H1 (cell line): ENCODE measurements at regions not wholly inside any gene's neighbourhood (a gene's known extent, or its start where the extent isn't known, plus 50 kb on each side); places are given as distances from the start of the nearest gene placed in this dataset.

Experiments used
- CTCF ChIA-PET: fragments of 300-600 bp; sonication (Branson Sonifier 250); formaldehyde crosslinking; loops from one replicate; lab custom pipeline; 2021; ENCODE audit not compliant: partially characterized antibody; lab: Charles Lee
- POLR2A ChIA-PET: fragments of 300-600 bp; sonication (Branson Sonifier 250); formaldehyde crosslinking; loops from one replicate; lab custom pipeline; 2021; ENCODE audit warnings: inconsistent platforms; ENCODE audit not compliant: partially characterized antibody; lab: Charles Lee
- DNase-seq, 2 experiments: peaks; one replicate each; pipeline versions ENCODE4 v3.0.0 to v3.0.0-alpha.2; 2010 to 2022; ENCODE audit warnings: low spot score in 2 of 2, low read depth in 1 of 2, mixed read lengths in 1 of 2
- FAIRE-seq: peaks from 2 replicates; lab custom pipeline; 2011; peaks lifted over from hg19 to GRCh38; lab: Jason Lieb, UNC
- H2AFZ ChIP-seq: 2 replicates; pipeline ENCODE4 v1.8.1; 2012; ENCODE audit warnings: low read length, inconsistent platforms
- H2AK5ac ChIP-seq: 2 replicates; pipeline ENCODE4 v1.6.1; 2013; ENCODE audit warnings: low read depth, low read length
- H2BK120ac ChIP-seq: replicated peaks from 2 replicates; pipeline ENCODE3; 2013; ENCODE audit warnings: low read depth, low read length, inconsistent platforms
- H2BK12ac ChIP-seq: 2 replicates; pipeline ENCODE4 v1.6.1; 2013; ENCODE audit warnings: low read depth, low read length
- H2BK15ac ChIP-seq: 2 replicates; pipeline ENCODE4 v1.6.1; 2013; ENCODE audit warnings: low read length
- H2BK20ac ChIP-seq: 2 replicates; pipeline ENCODE4 v1.6.1; 2013; ENCODE audit warnings: low read length
- H2BK5ac ChIP-seq: 2 replicates; pipeline ENCODE4 v1.6.1; 2013; ENCODE audit warnings: low read depth, low read length
- H3K14ac ChIP-seq: 2 replicates; pipeline ENCODE4 v1.6.1; 2013; ENCODE audit warnings: inconsistent platforms; ENCODE audit not compliant: insufficient read length
- H3K18ac ChIP-seq: 2 replicates; pipeline ENCODE4 v1.6.1; 2013; ENCODE audit warnings: low read length; ENCODE audit errors: extremely low read depth
- H3K23ac ChIP-seq: 2 replicates; pipeline ENCODE4 v1.6.1; 2013; ENCODE audit warnings: inconsistent platforms; ENCODE audit not compliant: insufficient read length
- H3K23me2 ChIP-seq: 2 replicates; pipeline ENCODE4 v1.6.1; 2013; ENCODE audit warnings: low read depth, low read length
- H3K27ac ChIP-seq: 2 replicates; pipeline ENCODE4 v1.6.1; 2011; ENCODE audit warnings: low read depth, low read length, inconsistent platforms
- H3K27me3 ChIP-seq, 4 experiments: replicated peaks in 1 of 4; 1 replicate in 1 of 4; 2 replicates in 3 of 4; pipeline versions ENCODE4 v1.6.1 to v1.8.1; 2011 to 2013; ENCODE audit warnings: low read length in 3 of 4, mild to moderate bottlenecking in 3 of 4, inconsistent platforms in 2 of 4, mixed read lengths in 2 of 4, moderate library complexity in 1 of 4; ENCODE audit not compliant: control insufficient read depth in 3 of 4, insufficient read depth in 3 of 4; ENCODE audit errors: extremely low read depth in 1 of 4
- H3K36me3 ChIP-seq, 4 experiments: 2 replicates each; pipeline versions ENCODE4 v1.6.1 to v1.8.1; 2011 to 2013; ENCODE audit warnings: mild to moderate bottlenecking in 4 of 4, low read length in 3 of 4, moderate library complexity in 2 of 4, control low read depth in 1 of 4, inconsistent platforms in 1 of 4; ENCODE audit not compliant: insufficient read depth in 4 of 4, control insufficient read depth in 2 of 4
- H3K4ac ChIP-seq: replicated peaks from 2 replicates; pipeline ENCODE3; 2013; ENCODE audit warnings: low read length, low read depth, mixed read lengths, inconsistent platforms; ENCODE audit not compliant: insufficient read length
- H3K4me1 ChIP-seq, 4 experiments: replicated peaks in 1 of 4; 1 replicate in 1 of 4; 2 replicates in 3 of 4; pipeline versions ENCODE4 v1.6.1 to v1.8.1; 2011 to 2013; ENCODE audit warnings: low read length in 3 of 4, inconsistent platforms in 2 of 4, mixed read lengths in 1 of 4; ENCODE audit not compliant: insufficient read depth in 4 of 4, control insufficient read depth in 3 of 4
- H3K4me2 ChIP-seq, 2 experiments: 2 replicates each; pipeline versions ENCODE4 v1.6.1 to v1.8.1; 2011 to 2013; ENCODE audit warnings: low read depth in 2 of 2, low read length in 2 of 2, control low read depth in 1 of 2, inconsistent platforms in 1 of 2, mild to moderate bottlenecking in 1 of 2; ENCODE audit not compliant: insufficient read depth in 1 of 2
- H3K4me3 ChIP-seq, 4 experiments: fragments of 200-600, 300-600 bp in 1 of 4; sonication (generic), shearing (Covaris generic), sonication (Bioruptor Twin) in 1 of 4; 2 replicates each; pipeline versions ENCODE4 v1.5.1 to v1.8.1; 2011 to 2016; ENCODE audit warnings: low read length in 4 of 4, low read depth in 3 of 4, control low read depth in 2 of 4, inconsistent platforms in 2 of 4, mild to moderate bottlenecking in 2 of 4, mixed read lengths in 1 of 4, moderate library complexity in 1 of 4; ENCODE audit not compliant: insufficient read depth in 2 of 4; ENCODE audit errors: extremely low read depth in 1 of 4
- H3K56ac ChIP-seq: replicated peaks from 2 replicates; pipeline ENCODE3; 2013; ENCODE audit warnings: low read depth, mild to moderate bottlenecking, mixed read lengths, low read length, inconsistent platforms; ENCODE audit not compliant: insufficient read length
- H3K79me1 ChIP-seq: 2 replicates; pipeline ENCODE4 v1.6.1; 2013; ENCODE audit warnings: low read depth, low read length, control low read depth
- H3K79me2 ChIP-seq, 2 experiments: 2 replicates each; pipeline versions ENCODE4 v1.6.1 to v1.8.1; 2012 to 2013; ENCODE audit warnings: low read length in 2 of 2, mild to moderate bottlenecking in 2 of 2, inconsistent platforms in 1 of 2; ENCODE audit not compliant: insufficient read depth in 2 of 2, control insufficient read depth in 1 of 2
- H3K9ac ChIP-seq, 4 experiments: replicated peaks in 1 of 4; 1 replicate in 1 of 4; 2 replicates in 3 of 4; pipeline versions ENCODE4 v1.6.1 to v1.8.1; 2011 to 2013; ENCODE audit warnings: low read depth in 3 of 4, low read length in 3 of 4, control low read depth in 2 of 4, mild to moderate bottlenecking in 2 of 4, moderate library complexity in 2 of 4, inconsistent platforms in 1 of 4; ENCODE audit errors: extremely low read depth in 1 of 4
- H3K9me3 ChIP-seq, 2 experiments: 2 replicates each; pipeline versions ENCODE4 v1.6.1 to v1.8.1; 2012 to 2013; ENCODE audit warnings: mild to moderate bottlenecking in 2 of 2, moderate library complexity in 2 of 2, control low read depth in 1 of 2, inconsistent platforms in 1 of 2, low read depth in 1 of 2, low read length in 1 of 2, mixed read lengths in 1 of 2; ENCODE audit not compliant: insufficient read depth in 2 of 2
- H4K20me1 ChIP-seq, 2 experiments: replicated peaks in 1 of 2; 2 replicates each; pipeline versions ENCODE3 to v1.8.1; 2011 to 2013; ENCODE audit warnings: inconsistent platforms in 2 of 2, low read length in 2 of 2, mild to moderate bottlenecking in 1 of 2; ENCODE audit not compliant: insufficient read depth in 2 of 2, control insufficient read depth in 1 of 2
- H4K5ac ChIP-seq: 2 replicates; pipeline ENCODE4 v1.6.1; 2013; ENCODE audit warnings: low read length, low read depth, mixed read lengths, inconsistent platforms; ENCODE audit not compliant: insufficient read length
- H4K8ac ChIP-seq: 2 replicates; pipeline ENCODE4 v1.8.0; 2013; ENCODE audit warnings: mild to moderate bottlenecking, moderate library complexity, low read length, inconsistent platforms; ENCODE audit not compliant: insufficient read depth; ENCODE audit errors: extremely low read depth
- H4K91ac ChIP-seq: replicated peaks from 2 replicates; pipeline ENCODE3; 2013; ENCODE audit warnings: low read length, mixed read lengths, inconsistent platforms; ENCODE audit not compliant: insufficient read length
- ASH2L ChIP-seq: fragments of 200-600, 300-600 bp; sonication (generic); IDR thresholded peaks from one replicate; pipeline ENCODE4 v1.7.1; 2017; ENCODE audit warnings: low read length
- CHD1 ChIP-seq: IDR thresholded peaks from 2 replicates; pipeline ENCODE4 v1.6.1; 2012; ENCODE audit warnings: low read depth, low read length, improper control_type of control experiment
- CTBP2 ChIP-seq: IDR thresholded peaks from 2 replicates; pipeline ENCODE4 v1.7.0; 2011; ENCODE audit warnings: borderline replicate concordance, mild to moderate bottlenecking, moderate library complexity, mixed read lengths, low read length; ENCODE audit not compliant: insufficient read depth, insufficient read length
- CTCF ChIP-seq, 3 experiments: IDR thresholded peaks; 1 replicate in 2 of 3; 2 replicates in 1 of 3; pipeline versions ENCODE4 v1.5.1 to v1.6.1; 2011; ENCODE audit warnings: low read length in 3 of 3, mild to moderate bottlenecking in 3 of 3, inconsistent platforms in 2 of 3, low read depth in 1 of 3, moderate library complexity in 1 of 3; ENCODE audit not compliant: insufficient read depth in 1 of 3; ENCODE audit errors: control extremely low read depth in 1 of 3
- E2F6 ChIP-seq: IDR thresholded peaks from 2 replicates; pipeline ENCODE4 v1.6.1; 2012; ENCODE audit warnings: inconsistent platforms
- FOSL1 ChIP-seq: IDR thresholded peaks from 2 replicates; pipeline ENCODE4 v1.6.1; 2011; ENCODE audit warnings: mild to moderate bottlenecking, low read depth, low read length, moderate library complexity; ENCODE audit not compliant: insufficient read depth
- MAX ChIP-seq: IDR thresholded peaks from 2 replicates; pipeline ENCODE4 v1.6.1; 2012; ENCODE audit warnings: inconsistent platforms
- RNF2 ChIP-seq: fragments of 200-900, 300-1000 bp; sonication (generic); IDR thresholded peaks from 2 replicates; pipeline ENCODE4 v1.7.1; 2016; ENCODE audit warnings: borderline replicate concordance, low read depth, mild to moderate bottlenecking, antibody characterized with exemption, low read length; ENCODE audit not compliant: poor library complexity, severe bottlenecking; ENCODE audit errors: missing control alignments
- SIX5 ChIP-seq: IDR thresholded peaks from 2 replicates; pipeline ENCODE4 v1.6.1; 2011; ENCODE audit warnings: mild to moderate bottlenecking, low read depth, low read length
- SP4 ChIP-seq: IDR thresholded peaks from 2 replicates; pipeline ENCODE4 v1.6.1; 2012; ENCODE audit warnings: low read length, inconsistent platforms
- WGBS, 2 experiments: shearing (Covaris generic) in 1 of 2; methylation state at CpG; one replicate each; pipeline versions ENCODE4 v1.1.6 to v1.1.7; 2013 to 2015; ENCODE audit warnings: low lambda C conversion rate in 2 of 2, mixed read lengths in 2 of 2, inconsistent platforms in 1 of 2, low coverage in 1 of 2, missing lambda C conversion rate in 1 of 2; ENCODE audit not compliant: insufficient replicate concordance in 2 of 2, insufficient coverage in 1 of 2, insufficient read length in 1 of 2; ENCODE audit errors: extremely low coverage in 1 of 2, missing lambda C conversion rate in 1 of 2; 5-methylcytosine and 5-hydroxymethylcytosine counted together

- Histone ChIP-seq H3K4me1 (peaks cover 0 to 2% (median 1%) of the 10 kb centered on the region in 4 experiments; a peak in 4 of 7 replicates), H3K4me2 (no peak overlapping the region), H3K4ac (no peak overlapping the region), H3K27me3 (no peaks in the 10 kb centered on the region), H2BK5ac (no peak overlapping the region), H2AFZ (peak overlapping the region; percentile 98), H2BK15ac (no peak overlapping the region), H2AK5ac (no peak overlapping the region), H4K20me1 (no peaks in the 10 kb centered on the region), H3K23ac (no peak overlapping the region), H3K4me3 (no peak overlapping the region), H3K9me3 (no peaks in the 10 kb centered on the region), H2BK12ac (no peak overlapping the region), H2BK120ac (no peak overlapping the region), H3K27ac (no peak overlapping the region), H4K5ac (no peak overlapping the region), H3K18ac (no peak overlapping the region), H3K36me3 (no peaks in the 10 kb centered on the region; a peak in 1 of 8 replicates), H3K56ac (no peak overlapping the region), H3K23me2 (no peaks in the 10 kb centered on the region), H3K79me1 (no peaks in the 10 kb centered on the region), H3K79me2 (no peaks in the 10 kb centered on the region), H4K8ac (no peak overlapping the region), H3K14ac (no peak overlapping the region), H2BK20ac (peak overlapping the region; percentile 43; the same call in 1 of the 2 replicates), H3K9ac (no peak overlapping the region), H4K91ac (no peak overlapping the region)
- no peak for FAIRE-seq
- DNase-seq, result no peak
- ChIA-PET CTCF (interaction anchor here (1.0 to 3.1 kb wide), 7 partner anchors 8 to 65 kb away, joined by 3 to 26 read pairs (median 6); no protein-coding TSS in a partner anchor), POLR2A (no interaction called here)
- TF ChIP-seq SIX5 (no peak), RNF2 (no peak), CHD1 (no peak), FOSL1 (no peak), CTCF (IDR thresholded peaks at IDR 0.05; ENCODE audit: control extremely low read depth in 1 of 3, insufficient read depth in 1 of 3, low read depth in 1 of 3, low read length in 3 of 3) (no peak), SP4 (no peak), E2F6 (no peak), CTBP2 (no peak), ASH2L (no peak), MAX (no peak)
- WGBS, 2 experiments, result 82% methylated on average over 5 of the region's 5 CpGs; no CpG with 5 or more reads in 1 of the 2 experiments
Measured at GRCh38 chr3:137097852-137098251, 140.1 kb downstream of the IL20RB start.
